DMS53 treated with DMSO at 0.1 percent for 48 hours (cell line): ENCODE measurements at regions not wholly inside any gene's neighbourhood (a gene's known extent, or its start where the extent isn't known, plus 50 kb on each side); places are given as distances from the start of the nearest gene placed in this dataset.
"Not testable (repeated sequence)": the region's sequence is repeated elsewhere in the genome, so short reads cannot be mapped to it uniquely, and the experiment has no call there.

Experiments used
- DNase-seq: peaks from one replicate; lab custom pipeline; 2025; ENCODE audit not compliant: unreplicated experiment; lab: John Stamatoyannopoulos, UW

- no peak for DNase-seq
Observed at GRCh38 chr14:53748691-53749090, 207.9 kb downstream of the BMP4 start.

DNA sequence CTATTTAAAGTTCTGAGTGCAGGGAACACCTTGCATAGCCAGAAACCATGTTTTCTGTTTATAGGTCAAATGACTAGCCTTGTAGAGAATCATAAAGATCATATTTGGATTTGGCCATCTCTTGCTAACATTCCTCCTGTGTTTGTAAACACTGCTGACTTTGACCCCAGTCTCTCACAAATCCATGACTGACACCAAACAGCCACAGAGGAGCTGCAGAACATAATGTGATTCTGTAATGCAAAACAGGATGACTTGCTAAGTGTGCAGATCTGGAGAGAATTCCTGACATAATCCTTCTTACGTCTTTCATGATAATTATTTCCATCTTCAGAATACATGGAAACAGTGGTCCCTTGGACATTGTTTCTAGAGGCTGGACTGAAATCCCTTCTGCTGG lies 211.8 kb downstream of the BMP4 start:
- DNase-seq = no peak

- DNase-seq = no peak
Observed at GRCh38 chr14:53743371-53743770, 213.3 kb downstream of the BMP4 start.

DNA sequence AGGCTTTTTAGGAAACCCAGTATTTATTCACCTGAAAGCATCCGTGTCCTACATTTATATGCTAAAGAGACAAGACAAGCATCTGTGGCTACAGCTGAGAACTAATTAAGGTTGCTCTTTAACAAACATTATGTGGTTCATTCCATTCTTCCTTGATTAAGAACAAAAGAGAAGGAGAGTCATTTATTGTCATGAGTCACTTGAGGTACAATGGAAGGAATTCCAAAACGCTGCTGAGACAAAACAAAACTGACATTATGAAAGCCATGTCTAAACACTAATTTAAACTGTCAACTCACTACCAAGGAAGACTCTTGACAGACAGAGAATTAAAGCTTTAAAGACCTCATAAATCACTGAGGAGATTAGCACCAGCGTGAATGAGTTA lies 214.4 kb downstream of the BMP4 start:
- no peak for DNase-seq

DNA sequence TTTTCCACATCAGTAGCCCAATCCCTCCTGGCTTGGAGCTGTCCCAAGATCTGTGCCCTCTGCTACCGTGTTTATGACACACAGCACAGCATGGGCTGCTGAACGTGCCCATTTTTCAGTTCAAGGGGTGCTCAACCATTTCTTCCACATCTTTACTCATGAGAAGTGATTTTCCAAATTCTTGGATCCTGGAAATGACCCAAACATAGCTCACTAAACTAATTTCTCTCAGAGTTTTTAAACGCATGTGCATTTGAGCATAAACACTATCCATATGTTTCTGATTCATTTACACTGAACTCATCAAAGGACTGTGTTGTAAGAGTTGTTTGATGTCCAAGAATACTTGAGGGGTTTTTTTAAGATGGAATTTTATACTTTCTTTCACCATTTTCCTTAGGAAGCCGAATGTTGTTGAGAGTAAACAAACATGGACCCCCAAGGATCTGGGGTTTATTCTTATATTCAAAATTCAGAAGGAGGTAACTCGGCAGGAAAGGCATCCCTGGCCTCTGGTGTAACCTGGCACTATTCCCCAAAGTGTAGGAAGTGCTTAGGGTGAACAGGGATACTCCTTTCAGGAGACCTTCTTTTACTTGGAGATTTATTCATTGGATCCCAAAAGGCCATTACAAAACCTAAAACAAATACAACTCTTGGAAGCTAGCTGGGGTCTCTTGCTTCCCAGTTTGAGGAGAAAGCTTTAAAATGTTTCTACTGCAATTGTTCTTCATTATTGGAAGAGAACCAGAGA lies 215.0 kb downstream of the BMP4 start:
- DNase-seq = no peak

GRCh38 chr14:53740570-53740969 lies 216.1 kb downstream of the BMP4 start:
- no peak for DNase-seq

DNA sequence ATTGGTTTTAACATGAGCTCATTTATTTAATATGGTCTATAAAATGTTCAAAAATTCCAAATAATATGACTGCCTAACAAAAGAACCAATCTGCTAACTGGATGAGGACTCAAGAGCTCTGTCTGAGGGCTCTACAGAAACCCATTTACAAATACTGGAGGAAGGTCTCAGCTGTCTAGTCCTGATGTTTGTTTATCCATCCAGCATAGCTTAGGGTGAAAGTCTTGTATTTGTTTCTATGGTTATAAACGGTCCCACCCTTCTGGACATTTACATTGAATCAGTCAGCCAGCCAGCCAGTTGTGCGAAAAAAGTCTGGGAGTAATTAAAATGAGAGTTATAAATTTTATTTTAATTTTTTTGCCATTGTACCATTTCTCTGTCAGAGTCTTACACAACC lies 220.7 kb downstream of the BMP4 start:
- DNase-seq = peak; percentile 6

- no peak for DNase-seq
Observed at GRCh38 chr14:53723221-53723620, 233.4 kb downstream of the BMP4 start.

DNA sequence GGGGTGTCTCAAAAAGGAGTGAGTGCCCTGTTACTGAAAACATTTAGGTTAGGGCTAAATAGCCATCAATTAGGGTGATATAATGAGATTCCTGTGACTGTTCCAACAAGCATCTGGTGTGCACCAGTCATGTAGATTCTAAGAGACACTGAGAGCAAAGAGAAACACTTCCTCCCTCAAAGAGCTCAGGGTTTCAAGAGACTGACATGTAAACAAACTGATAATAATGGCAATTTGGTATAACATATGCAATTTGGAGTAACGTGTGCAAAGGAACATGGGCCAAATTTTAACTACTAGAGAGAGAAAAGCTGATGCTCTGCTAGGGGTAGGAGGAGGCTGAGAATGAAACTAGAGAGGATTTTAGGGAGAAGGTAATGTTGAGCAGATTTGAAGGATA lies 237.1 kb downstream of the BMP4 start:
- no peak for DNase-seq

DNA sequence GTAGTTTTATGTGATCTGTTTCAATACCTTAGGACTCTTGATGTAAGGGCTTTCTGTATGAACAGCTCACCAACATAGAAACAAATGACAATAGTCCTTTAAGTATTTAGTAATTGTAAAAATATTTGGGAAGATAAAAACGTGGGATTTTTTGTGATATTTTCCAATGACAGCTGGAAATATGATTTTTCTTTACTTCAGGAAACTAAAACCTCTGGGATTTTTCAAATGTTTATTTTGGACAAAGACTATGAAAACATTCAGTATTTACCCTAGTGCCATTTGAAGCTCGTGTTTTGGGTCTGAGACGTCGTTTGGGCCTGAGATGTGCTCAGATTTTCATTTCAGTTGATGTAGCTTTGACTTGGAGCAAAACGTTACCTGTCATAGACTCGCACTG lies 240.0 kb downstream of the BMP4 start:
- DNase-seq = no peak

DNA sequence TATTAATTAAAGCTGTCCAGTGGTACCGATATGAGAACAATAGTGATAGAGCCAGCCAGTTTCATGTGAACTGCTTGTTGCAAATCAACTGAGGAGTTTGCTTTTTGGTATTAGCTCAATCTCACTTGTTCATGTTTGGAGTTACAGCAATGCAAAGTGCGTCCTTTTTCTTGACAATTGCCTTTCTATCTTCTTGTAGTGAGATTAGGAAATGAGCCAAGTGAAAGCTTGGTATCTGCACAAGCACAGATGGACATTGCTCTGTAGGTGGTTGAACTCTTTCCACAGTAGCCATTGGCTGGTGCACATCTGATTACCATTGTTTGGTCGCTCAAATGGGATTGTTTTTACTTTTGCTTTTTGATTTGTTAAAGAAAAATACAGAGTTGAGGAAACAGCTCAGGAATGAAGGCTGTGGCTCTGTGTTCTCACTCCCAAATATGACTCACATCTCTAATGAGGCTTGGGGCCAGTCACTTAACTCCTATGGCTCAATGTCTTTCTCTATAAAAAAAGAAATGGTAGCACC lies 241.4 kb downstream of the BMP4 start:
- no peak for DNase-seq

- DNase-seq = no peak
Observed at GRCh38 chr14:53714495-53715192, 242.0 kb downstream of the BMP4 start.

DNA sequence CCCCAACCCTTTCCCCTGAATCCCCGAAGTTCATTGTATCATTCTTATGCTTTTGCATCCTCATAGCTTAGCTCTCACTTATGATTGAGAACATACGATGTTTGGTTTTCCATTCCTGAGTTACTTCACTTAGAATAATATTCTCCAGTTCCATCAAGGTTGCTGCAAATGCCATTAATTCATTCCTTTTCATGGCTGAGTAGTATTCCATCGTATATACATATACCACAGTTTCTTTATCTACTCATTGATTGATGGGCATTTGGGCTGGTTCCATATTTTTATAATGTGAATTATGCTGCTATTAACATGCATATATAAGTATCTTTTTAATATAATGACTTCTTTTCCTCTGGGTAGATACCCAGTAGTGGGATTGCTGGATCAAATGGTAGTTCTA lies 243.7 kb downstream of the BMP4 start:
- DNase-seq = not testable (repeated sequence)

DNA sequence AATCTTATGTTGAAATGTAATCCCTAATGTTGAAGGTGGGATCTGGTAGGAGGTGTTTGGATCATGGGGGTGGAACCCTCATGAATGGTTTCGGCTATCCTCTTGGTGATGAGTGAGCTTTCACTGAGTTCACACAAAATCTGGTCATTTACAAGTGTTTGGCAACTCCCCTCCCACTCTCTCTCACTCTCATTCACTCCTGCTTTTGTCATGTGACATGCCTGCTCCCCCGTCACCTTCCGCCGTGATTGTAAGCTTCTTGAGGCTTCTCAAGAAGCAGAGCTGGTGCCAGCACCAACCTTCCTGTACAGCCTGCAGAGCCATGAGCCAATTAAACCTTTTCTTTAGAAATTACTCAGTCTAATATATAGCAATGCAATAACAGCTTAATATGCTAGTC lies 245.4 kb downstream of the BMP4 start:
- DNase-seq = no peak

DNA sequence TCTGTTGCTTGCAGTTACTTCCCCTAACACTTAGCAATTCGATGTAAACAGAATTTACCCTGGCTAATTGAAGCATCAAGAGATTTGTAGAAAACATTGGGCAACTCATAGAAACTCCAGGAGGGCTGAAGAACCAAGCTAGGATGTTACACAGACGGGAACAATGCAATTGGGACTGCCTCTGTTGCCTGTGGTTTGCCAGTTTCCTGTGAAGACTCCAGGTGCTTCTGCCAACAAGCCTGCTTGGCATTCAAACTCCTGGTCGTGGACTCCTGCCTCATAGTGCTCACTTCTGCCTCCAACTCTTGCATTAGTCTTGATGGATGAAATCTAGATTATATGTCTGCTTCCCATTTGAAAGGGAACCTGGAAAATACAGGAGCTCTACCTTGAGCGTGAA lies 246.0 kb downstream of the BMP4 start:
- no peak for DNase-seq

GRCh38 chr14:53709381-53709780 lies 247.2 kb downstream of the BMP4 start:
- DNase-seq = no peak

- DNase-seq = no peak
Observed at GRCh38 chr14:53703457-53703856, 253.2 kb downstream of the BMP4 start.

DNA sequence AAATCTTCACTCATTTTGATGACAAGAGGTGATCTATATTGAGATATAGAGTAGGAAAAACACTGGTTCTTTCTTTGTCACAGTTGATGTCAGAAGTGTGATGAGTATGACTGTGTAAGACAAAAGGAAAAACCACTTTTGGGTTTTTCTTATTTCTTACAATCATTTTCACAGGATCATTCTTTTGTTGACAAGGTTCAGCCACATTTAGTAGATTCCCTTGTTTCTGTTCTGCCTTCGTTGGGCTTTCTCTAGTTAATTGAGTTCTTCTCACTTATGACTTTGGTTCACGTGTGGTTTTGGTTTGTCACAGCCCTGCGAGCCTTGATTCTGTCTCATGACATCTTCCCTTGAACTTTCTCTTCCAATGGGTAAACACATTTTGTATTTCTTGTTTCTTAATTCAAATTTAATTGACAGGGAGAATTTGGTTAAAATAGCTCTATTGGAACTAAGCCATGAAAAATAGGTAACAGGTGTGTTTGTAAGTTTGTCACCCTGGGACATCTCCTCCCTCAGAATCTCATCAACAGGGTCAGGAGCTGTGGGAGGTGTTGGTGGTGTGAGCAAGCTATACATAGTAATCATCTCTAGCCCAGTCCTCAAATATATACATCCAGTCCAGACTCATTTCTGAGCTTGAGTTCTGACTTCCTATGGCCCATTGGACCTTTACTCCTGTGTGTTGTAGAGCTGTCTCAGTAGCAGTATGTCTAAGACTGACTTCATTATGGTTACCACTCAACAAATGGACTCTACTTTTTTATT lies 255.3 kb downstream of the BMP4 start:
- no peak for DNase-seq

DNA sequence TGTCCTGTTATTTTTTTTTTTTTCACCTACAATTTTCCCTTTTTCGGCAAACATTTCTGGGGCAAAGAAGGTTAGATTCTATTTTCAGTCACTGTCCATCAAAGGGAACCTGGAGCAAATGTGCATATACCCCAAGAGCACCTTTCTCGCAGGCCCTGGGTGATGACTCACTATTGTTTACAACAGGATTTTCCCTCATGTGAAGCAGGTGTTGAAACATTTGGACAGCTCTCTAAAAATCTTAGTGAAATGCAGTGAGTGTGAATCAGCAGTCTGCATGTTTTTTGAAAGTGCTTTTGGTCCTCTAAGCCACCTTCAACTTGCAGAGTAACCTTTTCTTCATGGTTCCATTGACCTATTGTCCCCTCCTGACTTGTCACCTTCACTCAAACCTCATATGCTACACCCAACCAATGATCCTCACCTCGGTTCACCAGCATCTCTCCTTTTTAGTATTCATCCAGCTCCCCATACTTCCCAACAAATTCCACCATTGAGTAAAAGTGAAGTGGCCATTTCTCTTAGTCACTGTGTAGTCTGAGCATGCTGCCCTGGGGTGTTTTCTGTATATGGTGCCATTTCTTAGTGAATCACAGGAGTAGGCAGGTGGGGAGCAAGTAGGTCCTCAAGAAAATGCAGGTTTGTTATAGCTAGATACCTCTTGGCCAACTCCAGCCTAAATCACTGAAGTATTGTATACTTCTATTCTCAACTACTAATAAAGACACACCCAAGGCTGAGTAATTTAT lies 260.2 kb downstream of the BMP4 start:
- peak; percentile 94 for DNase-seq

- DNase-seq = peak; percentile 61
Observed at GRCh38 chr14:53695692-53696214, 260.9 kb downstream of the BMP4 start.

- DNase-seq = no peak
Observed at GRCh38 chr14:53692885-53693284, 263.7 kb downstream of the BMP4 start.
